ENCODE measurements at regions not wholly inside any gene's neighbourhood (a gene's known extent, or its start where the extent isn't known, plus 50 kb on each side); places are given as distances from the start of the nearest gene placed in this dataset.

- TF ChIP-seq CTCF (IDR thresholded peaks at IDR 0.05) (no peak), POLR2A (IDR thresholded peaks at IDR 0.05) (no peak)
These were observed 134.4 kb downstream of the TMCO5A start for GRCh38 chr15:38068626-38069391.
